Smooth muscle cell of the brain vasculature (primary cell): ENCODE measurements at regions not wholly inside any gene's neighbourhood (a gene's known extent, or its start where the extent isn't known, plus 50 kb on each side); places are given as distances from the start of the nearest gene placed in this dataset.

Experiments
- DNase-seq: peaks from one replicate; pipeline ENCODE4 v3.0.0-alpha.2; 2012; ENCODE audit warnings: low read depth, low spot score

- no peak for DNase-seq
These were observed 505.4 kb downstream of the CPS1 start for GRCh38 chr2:211061612-211062296.

GRCh38 chr2:211062297-211062612 is 505.9 kb downstream of the CPS1 start:
- DNase-seq = no peak

GRCh38 chr2:211067029-211067428 is 510.6 kb downstream of the CPS1 start:
- no peak for DNase-seq

GRCh38 chr2:211068108-211068780 is 511.8 kb downstream of the CPS1 start:
- no peak for DNase-seq

GRCh38 chr2:211070547-211070946 is 514.1 kb downstream of the CPS1 start:
- DNase-seq = no peak

- no peak for DNase-seq
These were observed 520.9 kb downstream of the CPS1 start for GRCh38 chr2:211077216-211077767.

GRCh38 chr2:211084352-211084751 is 528.0 kb downstream of the CPS1 start:
- no peak for DNase-seq

- peak; percentile 4 for DNase-seq
These were observed 528.8 kb downstream of the CPS1 start for GRCh38 chr2:211085056-211085680.

GRCh38 chr2:211086049-211086448 is 529.6 kb downstream of the CPS1 start:
- DNase-seq = no peak

GRCh38 chr2:211089127-211089526 is 532.7 kb downstream of the CPS1 start:
- DNase-seq = no peak

- DNase-seq = no peak
These were observed 537.4 kb downstream of the CPS1 start for GRCh38 chr2:211093743-211094303.

- no peak for DNase-seq
These were observed 547.6 kb downstream of the CPS1 start for GRCh38 chr2:211103989-211104388.

- DNase-seq = no peak
These were observed 557.2 kb downstream of the CPS1 start for GRCh38 chr2:211113334-211114175.

GRCh38 chr2:211114826-211115455 is 558.5 kb downstream of the CPS1 start:
- DNase-seq = no peak

- no peak for DNase-seq
These were observed 560.6 kb downstream of the CPS1 start for GRCh38 chr2:211117026-211117425.

- no peak for DNase-seq
These were observed 569.9 kb downstream of the CPS1 start for GRCh38 chr2:211126256-211126655.

- DNase-seq = no peak
These were observed 571.1 kb downstream of the CPS1 start for GRCh38 chr2:211127501-211127900.

GRCh38 chr2:211128287-211128686 is 571.9 kb downstream of the CPS1 start:
- DNase-seq = no peak

- no peak for DNase-seq
These were observed 573.4 kb downstream of the CPS1 start for GRCh38 chr2:211129798-211130197.

GRCh38 chr2:211132046-211132445 is 575.6 kb downstream of the CPS1 start:
- DNase-seq = no peak

- DNase-seq = no peak
These were observed 576.2 kb downstream of the CPS1 start for GRCh38 chr2:211132573-211132972.
